ENCODE measurements at regions not wholly inside any gene's neighbourhood (a gene's known extent, or its start where the extent isn't known, plus 50 kb on each side); places are given as distances from the start of the nearest gene placed in this dataset.

- TF ChIP-seq CTCF (IDR thresholded peaks at IDR 0.05) = no peak
- TF ChIP-seq POLR2A (IDR thresholded peaks at IDR 0.05) = no peak
Observed at GRCh38 chr14:53620317-53620716, 336.3 kb downstream of the BMP4 start.
